ENCODE measurements at regions not wholly inside any gene's neighbourhood (a gene's known extent, or its start where the extent isn't known, plus 50 kb on each side); places are given as distances from the start of the nearest gene placed in this dataset.
"Not testable (repeated sequence)": the region's sequence is repeated elsewhere in the genome, so short reads cannot be mapped to it uniquely, and the experiment has no call there.

GRCh38 chr14:51576117-51576430 lies 75.6 kb upstream of the FRMD6 start:
- DNase-seq (ENCODE audit: low read depth in 2 of 2), result peak in 1 of 2 donors; percentile 23

GRCh38 chr14:51576879-51577278 lies 74.8 kb upstream of the FRMD6 start:
- DNase-seq (ENCODE audit: low read depth in 2 of 2), result no peak

- peak in 1 of 2 donors; percentile 55 for DNase-seq (ENCODE audit: low read depth in 2 of 2)
These were observed 72.9 kb upstream of the FRMD6 start for GRCh38 chr14:51578853-51579252.

GRCh38 chr14:51581017-51581881 lies 70.5 kb upstream of the FRMD6 start:
- DNase-seq (ENCODE audit: low read depth in 2 of 2), result peak in 1 of 2 donors; percentile 63

GRCh38 chr14:51582437-51582836 lies 69.3 kb upstream of the FRMD6 start:
- DNase-seq (ENCODE audit: low read depth in 2 of 2), result peak; percentile 12 to 58

DNA sequence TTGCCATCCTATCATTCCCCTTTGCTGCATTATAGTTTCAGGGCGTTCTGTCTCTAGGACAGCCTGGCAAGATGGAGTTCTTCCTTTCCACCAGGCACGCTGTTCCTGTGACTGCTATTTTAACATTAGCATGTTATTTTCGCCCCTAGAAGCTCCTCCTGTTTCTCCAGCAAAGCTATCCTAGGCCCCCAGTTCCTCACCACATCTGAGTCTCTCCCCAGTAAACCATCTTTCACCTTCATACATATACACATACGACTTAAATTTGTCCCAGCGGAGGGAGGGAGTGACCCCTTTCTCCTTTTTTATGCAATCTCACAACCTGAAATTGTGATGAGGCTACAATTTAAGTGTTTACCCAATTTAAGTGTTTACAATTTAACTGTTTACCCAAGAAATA lies 66.7 kb upstream of the FRMD6 start:
- no peak for DNase-seq (ENCODE audit: low read depth in 2 of 2)

DNA sequence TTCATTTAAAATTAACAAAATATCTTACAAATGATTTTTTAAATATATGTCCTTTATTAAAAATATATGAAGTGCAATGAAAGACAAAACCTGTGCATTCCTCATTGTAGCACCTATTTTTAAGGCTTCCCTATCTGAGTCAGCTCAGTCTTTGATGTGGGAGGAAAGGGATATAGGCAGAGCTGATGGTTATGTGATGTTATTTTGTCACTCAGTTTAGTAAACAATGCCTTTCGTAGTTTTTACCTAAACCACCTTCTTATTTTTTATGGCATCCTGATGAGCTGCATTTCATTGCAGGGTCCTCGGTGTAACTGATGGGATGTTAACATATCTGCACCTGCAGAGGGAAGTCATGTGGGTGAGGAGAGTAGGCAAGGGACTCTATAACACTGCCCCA lies 58.9 kb upstream of the FRMD6 start:
- DNase-seq (ENCODE audit: low read depth in 2 of 2), result no peak

DNA sequence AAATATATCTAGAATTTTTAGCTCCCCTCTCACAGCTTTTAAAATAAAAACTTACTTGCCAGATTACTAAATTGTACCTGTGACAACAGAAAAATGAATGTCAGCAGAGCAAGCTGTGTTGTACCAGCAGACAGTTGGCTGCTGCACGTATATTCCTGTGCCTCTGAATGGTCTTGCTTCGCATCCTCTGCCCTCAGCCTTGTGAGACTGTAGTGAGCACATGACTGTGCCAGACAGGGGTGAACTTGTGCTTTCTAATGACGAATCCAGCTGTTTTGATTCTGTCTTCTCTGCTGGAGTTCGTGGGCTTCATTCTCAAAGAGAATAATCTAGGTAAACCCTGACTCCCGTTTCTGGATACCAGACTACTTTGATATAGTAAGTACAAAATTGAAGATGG lies 58.3 kb upstream of the FRMD6 start:
- DNase-seq (ENCODE audit: low read depth in 2 of 2), result no peak

DNA sequence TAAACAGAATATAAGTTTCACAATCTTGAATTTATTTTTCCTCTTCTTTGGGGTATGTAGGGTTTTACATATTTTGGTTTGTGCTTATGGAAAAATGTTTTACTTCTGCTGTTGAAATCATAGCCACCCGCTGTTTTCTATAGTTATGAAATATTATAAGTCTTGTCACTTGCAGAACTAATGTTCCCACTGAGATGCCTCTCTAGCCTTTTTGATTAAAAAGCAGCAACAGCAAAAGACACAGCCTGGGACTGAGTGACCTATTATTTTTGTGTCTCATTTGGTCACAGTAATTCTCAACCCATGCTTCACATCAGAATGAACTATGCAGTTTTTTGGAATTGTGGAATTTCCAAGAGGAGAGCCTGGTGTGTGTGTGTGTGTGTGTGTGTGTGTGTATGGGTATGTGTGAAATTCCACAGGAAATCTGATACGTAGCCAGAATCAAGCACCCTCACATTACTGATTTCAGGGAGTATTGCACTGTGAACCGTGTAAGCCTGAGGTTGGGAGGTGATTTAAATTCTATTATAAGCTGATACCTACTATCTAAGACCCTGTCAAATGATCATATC lies 55.7 kb upstream of the FRMD6 start:
- DNase-seq (ENCODE audit: low read depth in 2 of 2), result no peak

GRCh38 chr14:51596488-51597117 lies 55.1 kb upstream of the FRMD6 start:
- no peak for DNase-seq (ENCODE audit: low read depth in 2 of 2)

- DNase-seq (ENCODE audit: low read depth in 2 of 2), result no peak
These were observed 54.3 kb upstream of the FRMD6 start for GRCh38 chr14:51597261-51598001.

DNA sequence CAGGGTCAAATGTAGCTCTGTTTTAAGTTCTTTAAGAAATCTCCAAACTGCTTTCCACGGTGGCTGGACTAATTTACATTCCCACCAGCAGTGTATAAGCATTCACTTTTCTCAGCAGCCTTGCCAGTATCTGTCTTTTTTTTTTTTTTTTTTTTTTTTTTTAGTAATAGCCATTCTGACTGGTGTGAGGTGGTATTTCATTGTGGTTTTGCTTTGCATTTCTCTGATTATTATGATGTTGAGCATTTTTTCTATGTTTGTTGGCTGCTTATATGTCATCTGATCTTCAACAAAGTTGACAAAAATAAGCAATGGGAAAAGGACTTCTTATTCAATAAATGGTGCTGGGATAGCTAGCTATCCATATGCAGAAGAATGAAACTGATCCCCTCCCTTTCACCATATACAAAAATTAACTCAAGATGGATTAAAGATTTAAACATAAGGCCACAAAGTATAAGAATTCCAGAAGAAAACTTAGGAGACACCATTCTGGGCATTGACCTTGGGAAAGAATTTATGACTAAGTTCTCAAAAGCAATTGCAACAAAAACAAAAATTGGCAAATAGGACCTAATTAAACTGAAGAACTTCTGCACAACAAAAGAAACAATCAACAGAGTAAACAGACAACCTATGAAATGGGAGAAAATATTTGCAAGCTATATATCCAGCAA lies 52.6 kb upstream of the FRMD6 start:
- DNase-seq (ENCODE audit: low read depth in 2 of 2), result not testable (repeated sequence)

- no peak for DNase-seq (ENCODE audit: low read depth in 2 of 2)
These were observed 51.1 kb upstream of the FRMD6 start for GRCh38 chr14:51600658-51601057.

Data from dermis microvascular lymphatic vessel endothelial cell (primary cell).